Stimulated activated CD8-positive, alpha-beta memory T cell treated with anti-CD3 and anti-CD28 coated beads, Interleukin-12 subunit alpha, Interleukin-12 subunit beta, amount 100 ng/mL, for 4 hours (primary cell): ENCODE measurements at regions not wholly inside any gene's neighbourhood (a gene's known extent, or its start where the extent isn't known, plus 50 kb on each side); places are given as distances from the start of the nearest gene placed in this dataset.
"Not testable (repeated sequence)": the region's sequence is repeated elsewhere in the genome, so short reads cannot be mapped to it uniquely, and the experiment has no call there.

ENCODE experiments used
- DNase-seq: peaks from one replicate; pipeline ENCODE4 v3.0.0-alpha.2; 2020; ENCODE audit warnings: low read depth

- no peak for DNase-seq
Observed at GRCh38 chr6:85283436-85283835, 166.4 kb upstream of the NT5E start.

GRCh38 chr6:85278466-85279035, 171.3 kb upstream of the NT5E start:
- DNase-seq: no peak

GRCh38 chr6:85276026-85276425, 173.9 kb upstream of the NT5E start:
- DNase-seq: not testable (repeated sequence)

GRCh38 chr6:85275338-85275985, 174.4 kb upstream of the NT5E start:
- no peak for DNase-seq

GRCh38 chr6:85273870-85274269, 176.0 kb upstream of the NT5E start:
- DNase-seq: no peak

- no peak for DNase-seq
Observed at GRCh38 chr6:85273046-85273445, 176.8 kb upstream of the NT5E start.

- no peak for DNase-seq
Observed at GRCh38 chr6:85272592-85272991, 177.3 kb upstream of the NT5E start.

- no peak for DNase-seq
Observed at GRCh38 chr6:85262621-85263020, 187.3 kb upstream of the NT5E start.

- no peak for DNase-seq
Observed at GRCh38 chr6:85261271-85261670, 188.6 kb upstream of the NT5E start.

- no peak for DNase-seq
Observed at GRCh38 chr6:85255661-85256060, 194.2 kb upstream of the NT5E start.

GRCh38 chr6:85252552-85252951, 197.3 kb upstream of the NT5E start:
- no peak for DNase-seq

- no peak for DNase-seq
Observed at GRCh38 chr6:85252085-85252484, 197.8 kb upstream of the NT5E start.

GRCh38 chr6:85251300-85251699, 198.6 kb upstream of the NT5E start:
- no peak for DNase-seq

- DNase-seq: no peak
Observed at GRCh38 chr6:85250586-85251220, 199.2 kb upstream of the NT5E start.

- no peak for DNase-seq
Observed at GRCh38 chr6:85245004-85245403, 204.9 kb upstream of the NT5E start.

- DNase-seq: no peak
Observed at GRCh38 chr6:85241498-85242052, 208.3 kb upstream of the NT5E start.

- no peak for DNase-seq
Observed at GRCh38 chr6:85240787-85241385, 209.0 kb upstream of the NT5E start.

- no peak for DNase-seq
Observed at GRCh38 chr6:85237478-85237877, 212.4 kb upstream of the NT5E start.

- DNase-seq: no peak
Observed at GRCh38 chr6:85236636-85237035, 213.2 kb upstream of the NT5E start.

GRCh38 chr6:85227345-85227744, 222.5 kb upstream of the NT5E start:
- not testable (repeated sequence) for DNase-seq

- not testable (repeated sequence) for DNase-seq
Observed at GRCh38 chr6:85212794-85213193, 237.1 kb upstream of the NT5E start.

- no peak for DNase-seq
Observed at GRCh38 chr6:85195243-85195642, 254.6 kb upstream of the NT5E start.

GRCh38 chr6:85193339-85193738, 256.5 kb upstream of the NT5E start:
- no peak for DNase-seq
